ENCODE measurements at regions not wholly inside any gene's neighbourhood (a gene's known extent, or its start where the extent isn't known, plus 50 kb on each side); places are given as distances from the start of the nearest gene placed in this dataset.

- peaks cover 0 to 10% (median 0%) of the 10 kb centered on the region in 7 donors for H3K27me3 ChIP-seq (replicated peaks in 1 of 7)
- WGBS, 5 donors: 68 to 82% (median 77%) methylated on average over 8 of the region's 8 CpGs
- intact Hi-C loops (cut with DNase I; ENCODE audit: low total_unique reads): no loop called here
Measured at GRCh38 chr5:174295702-174296436, 250.4 kb downstream of the NSG2 start.

GRCh38 chr5:174300118-174300940, 254.8 kb downstream of the NSG2 start:
- Histone ChIP-seq H3K4me1 (no peaks in the 10 kb centered on the region), H3K27ac (no peak overlapping the region), H3K9me3 (peaks cover 0 to 6% (median 0%) of the 10 kb centered on the region in 8 donors), H3K36me3 (no peaks in the 10 kb centered on the region), H3K27me3 (replicated peaks in 1 of 7) (peaks cover 0 to 44% (median 0%) of the 10 kb centered on the region in 7 donors), H3K4me3 (no peak overlapping the region)
- TF ChIP-seq CTCF (IDR thresholded peaks at IDR 0.05 in 8 of 11, conservative IDR thresholded peaks at IDR 0.05 in 3 of 11) (no peak), POLR2AphosphoS5 (IDR thresholded peaks at IDR 0.05) (no peak), POLR2A (IDR thresholded peaks at IDR 0.05) (no peak)
- WGBS, 5 donors: 55 to 63% (median 57%) methylated on average over 8 of the region's 8 CpGs
- intact Hi-C loops (cut with DNase I; ENCODE audit: low total_unique reads): no loop called here
- DNase-seq: no peak

More at GRCh38 chr5:174295702-174296436, 250.4 kb downstream of the NSG2 start:
- no peak overlapping the region for H3K4me3 ChIP-seq
- H3K36me3 ChIP-seq: no peaks in the 10 kb centered on the region
- no peak for DNase-seq
- TF ChIP-seq POLR2AphosphoS5 (IDR thresholded peaks at IDR 0.05) (no peak), POLR2A (IDR thresholded peaks at IDR 0.05) (no peak), CTCF (IDR thresholded peaks at IDR 0.05 in 8 of 11, conservative IDR thresholded peaks at IDR 0.05 in 3 of 11) (no peak)
- H3K4me1 ChIP-seq: no peaks in the 10 kb centered on the region
- no peak overlapping the region for H3K27ac ChIP-seq
- H3K9me3 ChIP-seq: peaks cover 0 to 6% (median 0%) of the 10 kb centered on the region in 8 donors

DNA sequence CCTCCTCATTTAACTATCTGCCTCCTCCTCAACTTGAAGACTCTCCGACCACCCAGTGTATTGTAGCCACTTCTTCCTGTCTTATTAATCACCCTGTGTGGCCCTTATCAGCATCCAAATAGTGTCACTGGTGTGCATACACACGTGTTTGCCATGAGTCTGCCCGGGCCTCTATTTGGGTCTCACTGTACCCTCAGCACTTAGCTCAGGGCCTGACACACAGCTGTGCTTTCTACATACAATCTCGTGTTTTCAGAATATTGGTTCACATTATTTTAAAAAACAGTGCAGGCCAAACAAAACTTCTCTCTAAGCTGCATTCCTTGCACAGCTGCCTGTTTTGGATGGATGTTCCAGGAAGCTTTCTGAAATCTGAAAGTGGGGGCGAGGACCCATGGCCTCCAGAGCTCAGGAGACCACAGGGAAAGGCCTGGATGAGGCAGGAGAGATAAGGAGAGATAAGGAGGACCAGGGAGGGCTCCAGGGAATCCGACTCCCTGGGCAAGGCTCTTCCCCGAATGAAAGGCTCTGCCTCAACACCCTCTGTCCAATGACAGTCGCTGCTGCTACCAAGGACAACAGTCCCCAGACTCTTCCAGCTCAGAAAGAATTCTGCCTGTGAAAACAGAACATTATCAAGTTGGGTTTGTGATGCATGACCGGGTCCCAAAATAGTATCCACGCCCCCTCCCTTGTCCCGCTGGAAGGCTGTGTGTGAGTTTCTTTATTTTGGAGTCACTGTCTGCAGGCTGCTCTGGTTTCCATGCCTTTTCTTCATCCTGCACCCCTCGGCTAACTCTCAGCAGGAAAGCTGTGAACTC, 255.6 kb downstream of the NSG2 start:
- WGBS, 5 donors: 23 to 33% (median 28%) methylated on average over 12 of the region's 12 CpGs
- TF ChIP-seq POLR2AphosphoS5 (IDR thresholded peaks at IDR 0.05) (no peak), POLR2A (IDR thresholded peaks at IDR 0.05) (no peak), CTCF (IDR thresholded peaks at IDR 0.05 in 8 of 11, conservative IDR thresholded peaks at IDR 0.05 in 3 of 11) (no peak)

More for the DNA sequence above, 255.6 kb downstream of the NSG2 start:
- Histone ChIP-seq H3K27me3 (replicated peaks in 1 of 7) (peaks cover 0 to 52% (median 0%) of the 10 kb centered on the region in 7 donors), H3K4me1 (no peaks in the 10 kb centered on the region), H3K27ac (no peak overlapping the region), H3K9me3 (peaks cover 0 to 6% (median 0%) of the 10 kb centered on the region in 8 donors), H3K36me3 (no peaks in the 10 kb centered on the region), H3K4me3 (no peak overlapping the region)
- intact Hi-C loops (cut with DNase I; ENCODE audit: low total_unique reads): no loop called here
- DNase-seq: no peak
